ENCODE measurements at regions not wholly inside any gene's neighbourhood (a gene's known extent, or its start where the extent isn't known, plus 50 kb on each side); places are given as distances from the start of the nearest gene placed in this dataset.

GRCh38 chr16:26889740-26890139 lies 177.0 kb upstream of the C16orf82 start:
- DNase-seq (ENCODE audit: low spot score): no peak

DNA sequence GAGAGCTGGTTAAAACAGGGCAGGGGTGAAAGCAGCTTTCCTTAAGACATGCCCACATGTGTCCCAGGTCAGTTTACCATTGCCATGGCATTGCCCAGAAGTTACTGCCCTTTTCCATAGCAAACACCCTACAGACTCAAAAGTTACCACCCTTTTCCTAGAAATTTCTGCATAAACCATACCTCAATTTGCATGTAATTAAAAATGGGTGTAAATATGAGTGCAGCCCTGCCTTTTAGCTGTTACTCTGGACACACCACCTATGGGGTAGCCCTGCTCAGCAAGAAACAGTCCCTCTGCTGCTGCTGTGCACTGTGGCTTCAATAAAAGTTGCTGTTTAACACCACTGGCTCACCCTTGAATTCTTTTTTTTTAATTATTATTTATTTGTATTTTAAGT lies 168.5 kb upstream of the C16orf82 start:
- DNase-seq (ENCODE audit: low spot score): no peak

DNA sequence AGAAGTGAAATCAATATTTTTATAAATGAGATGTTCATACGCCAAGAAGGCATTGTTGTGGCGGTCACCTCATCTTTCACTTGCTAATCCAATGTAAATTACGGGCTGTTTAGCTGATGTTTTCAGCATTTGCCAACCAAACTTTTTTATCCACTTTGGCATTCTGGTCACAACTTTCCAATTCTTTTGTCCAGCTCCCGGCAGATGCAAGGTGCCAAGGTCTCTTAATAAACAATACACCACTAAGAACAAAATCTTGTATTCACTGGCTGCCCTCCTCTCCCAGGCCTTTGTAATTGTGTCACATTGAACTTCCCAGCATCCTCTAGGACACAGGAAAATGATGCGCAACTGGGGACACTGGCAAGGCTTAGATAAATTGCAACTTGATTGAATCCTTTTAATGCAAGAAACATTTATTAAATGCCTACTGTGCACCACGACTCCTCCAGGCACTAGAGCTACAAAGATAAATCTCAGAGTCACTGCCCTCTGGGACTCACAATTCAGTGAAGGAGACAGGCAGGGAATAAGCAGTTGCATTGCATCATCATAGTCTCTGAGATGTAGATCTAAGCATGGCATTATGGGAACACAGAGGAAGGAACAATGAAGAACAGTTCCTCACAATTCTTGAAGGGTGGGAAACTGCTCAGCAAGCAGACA lies 165.4 kb upstream of the C16orf82 start:
- DNase-seq (ENCODE audit: low spot score): no peak

GRCh38 chr16:26901983-26902382 lies 164.7 kb upstream of the C16orf82 start:
- DNase-seq (ENCODE audit: low spot score): no peak

DNA sequence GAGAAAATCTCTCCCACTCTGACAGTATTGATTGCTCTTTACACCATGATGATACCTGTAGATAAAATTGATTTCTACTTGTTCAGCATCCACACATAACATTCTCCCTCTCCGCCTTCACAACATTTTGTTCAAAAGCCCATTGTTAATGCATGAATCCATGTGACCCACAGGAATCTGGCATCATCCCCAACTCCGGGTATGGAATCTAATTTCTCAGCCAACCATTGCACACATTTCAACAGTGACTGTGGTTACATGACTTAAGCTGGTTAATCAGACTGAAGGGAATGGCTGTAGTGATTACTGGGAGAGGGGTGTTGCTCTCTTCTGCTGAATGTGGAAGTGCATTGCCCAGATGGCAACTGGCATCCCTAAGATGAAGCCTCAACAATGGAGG lies 161.4 kb upstream of the C16orf82 start:
- DNase-seq (ENCODE audit: low spot score): no peak

GRCh38 chr16:26909623-26910022 lies 157.1 kb upstream of the C16orf82 start:
- no peak for DNase-seq (ENCODE audit: low spot score)

GRCh38 chr16:26911436-26911835 lies 155.3 kb upstream of the C16orf82 start:
- DNase-seq (ENCODE audit: low spot score): no peak

DNA sequence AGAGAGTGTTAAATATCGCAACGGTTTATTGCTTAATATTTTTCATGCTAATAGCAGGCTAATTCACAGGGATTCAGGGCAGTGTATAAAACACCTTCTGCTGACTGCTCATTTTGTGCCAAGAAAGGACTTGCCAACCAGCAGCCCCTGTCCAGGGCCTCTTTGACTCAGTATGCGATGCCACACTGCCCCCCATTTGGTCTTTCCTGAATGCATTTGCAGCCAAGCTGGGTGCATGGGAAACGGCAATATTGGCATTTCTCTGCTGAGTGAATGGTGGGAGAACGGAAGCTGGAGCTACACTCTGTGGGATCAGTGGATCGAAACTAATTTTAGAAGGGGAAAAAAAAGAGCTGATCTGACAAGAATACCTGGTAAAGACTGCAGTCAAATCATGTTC lies 152.9 kb upstream of the C16orf82 start:
- DNase-seq (ENCODE audit: low spot score): no peak

- DNase-seq (ENCODE audit: low spot score): no peak
Measured at GRCh38 chr16:26930786-26931581, 135.7 kb upstream of the C16orf82 start.

DNA sequence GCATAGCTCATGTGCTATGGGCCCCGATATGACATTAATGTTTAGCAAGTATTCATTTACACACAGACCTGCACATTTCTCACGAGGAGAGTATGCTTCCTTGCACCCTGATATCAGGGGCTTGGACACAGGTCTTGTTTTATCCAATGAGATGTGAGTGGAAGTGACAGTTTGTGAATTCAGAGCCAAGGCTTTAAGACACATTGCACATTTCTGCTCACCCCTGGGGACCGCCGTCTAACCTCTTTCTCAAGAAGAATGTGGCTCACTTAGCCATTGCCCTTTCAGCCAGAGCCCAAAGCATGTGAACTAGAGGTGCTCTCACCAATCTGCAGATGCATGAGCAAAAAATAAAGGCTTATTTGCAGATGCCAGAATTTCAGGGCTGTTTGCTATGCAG lies 116.1 kb upstream of the C16orf82 start:
- DNase-seq (ENCODE audit: low spot score): no peak

DNA sequence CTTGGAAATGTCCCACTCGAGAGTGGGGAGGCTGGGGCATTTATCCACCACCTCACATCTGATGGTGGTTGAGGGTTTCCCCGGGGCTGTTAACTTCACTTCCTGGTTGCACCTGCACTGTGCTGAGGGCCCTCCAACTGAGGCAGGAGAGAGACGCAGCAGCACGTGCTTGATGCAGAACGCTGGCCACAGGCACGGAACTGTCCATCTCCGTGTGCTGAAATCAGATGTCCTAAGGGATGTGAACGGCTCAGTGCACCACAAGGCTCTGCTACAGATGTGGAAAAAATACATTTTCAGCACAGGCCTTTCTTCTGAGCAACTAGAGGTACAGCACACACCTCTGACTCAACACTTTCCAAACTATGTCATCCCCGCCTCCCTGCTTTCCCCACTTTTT lies 114.8 kb upstream of the C16orf82 start:
- DNase-seq (ENCODE audit: low spot score): no peak

DNA sequence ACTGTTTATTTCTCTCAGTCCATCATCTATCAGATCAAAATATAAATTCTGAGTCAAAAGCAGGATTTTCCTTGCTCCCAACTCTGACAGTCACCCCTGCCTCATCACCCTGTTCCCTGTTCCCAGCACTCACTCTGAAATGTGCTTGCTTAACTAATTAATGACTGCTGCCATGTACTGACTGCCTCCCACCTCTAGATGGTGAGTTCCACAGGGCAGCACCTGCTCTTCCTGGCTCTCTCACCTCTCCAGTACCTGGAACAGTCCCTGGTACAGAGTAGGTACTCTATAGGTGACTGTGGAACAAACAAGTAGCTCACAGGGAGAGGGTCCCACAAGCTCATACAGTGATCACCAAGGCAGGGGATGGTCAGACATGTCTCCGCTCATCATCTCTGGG lies 114.3 kb upstream of the C16orf82 start:
- no peak for DNase-seq (ENCODE audit: low spot score)

DNA sequence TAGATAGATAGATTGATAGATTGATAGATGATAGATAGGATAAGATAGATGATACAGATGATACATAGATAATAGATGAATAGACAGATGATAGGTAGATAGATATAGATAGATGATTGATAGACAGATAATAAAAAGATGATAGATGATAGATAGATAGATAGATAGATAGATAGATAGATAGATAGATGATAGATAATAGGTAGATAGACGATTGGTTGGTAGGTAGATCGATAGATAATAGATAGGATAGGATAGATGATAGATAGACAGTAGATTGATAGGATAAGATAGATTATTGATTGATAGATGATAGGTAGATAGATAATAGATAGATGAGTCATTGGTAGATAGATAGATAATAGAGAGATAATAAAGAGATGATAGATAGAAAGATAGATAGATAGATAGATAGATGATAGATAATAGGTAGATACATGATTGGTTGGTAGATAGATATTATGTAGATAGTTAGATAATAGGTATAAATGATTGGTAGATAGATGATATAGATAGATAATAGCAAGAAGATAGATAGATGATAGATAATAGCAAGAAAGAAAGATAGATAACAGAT lies 109.4 kb upstream of the C16orf82 start:
- no peak for DNase-seq (ENCODE audit: low spot score)

DNA sequence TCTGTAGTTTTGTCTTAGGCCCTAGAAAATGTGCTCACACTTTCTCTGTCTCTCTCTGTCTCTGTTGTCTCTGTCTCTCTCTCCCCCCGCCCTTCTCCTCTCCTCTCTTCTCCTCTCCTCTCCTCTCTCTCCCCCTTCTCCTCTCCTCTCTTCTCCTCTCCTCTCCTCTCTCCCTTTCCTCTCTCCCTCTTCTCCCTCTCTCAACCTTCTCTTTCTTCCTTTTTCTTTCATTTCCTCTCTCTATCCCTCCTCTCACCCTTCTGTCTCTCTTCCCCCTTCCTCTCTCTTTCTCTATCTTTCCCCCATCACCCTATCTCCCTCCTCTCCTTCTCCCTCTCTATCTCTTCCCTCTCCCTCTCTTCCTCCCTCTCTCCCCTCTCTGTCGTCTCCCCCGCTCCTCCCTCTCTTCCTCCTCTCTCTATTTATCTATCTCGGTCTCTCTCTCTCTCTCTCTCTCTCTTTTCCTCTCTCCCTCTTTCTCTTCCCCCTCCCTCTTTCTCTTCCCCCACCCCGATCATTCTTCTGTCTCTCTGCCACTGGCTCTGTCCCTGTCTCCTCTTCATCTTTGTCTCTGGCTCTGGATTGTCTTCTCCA lies 107.2 kb upstream of the C16orf82 start:
- no peak for DNase-seq (ENCODE audit: low spot score)

DNA sequence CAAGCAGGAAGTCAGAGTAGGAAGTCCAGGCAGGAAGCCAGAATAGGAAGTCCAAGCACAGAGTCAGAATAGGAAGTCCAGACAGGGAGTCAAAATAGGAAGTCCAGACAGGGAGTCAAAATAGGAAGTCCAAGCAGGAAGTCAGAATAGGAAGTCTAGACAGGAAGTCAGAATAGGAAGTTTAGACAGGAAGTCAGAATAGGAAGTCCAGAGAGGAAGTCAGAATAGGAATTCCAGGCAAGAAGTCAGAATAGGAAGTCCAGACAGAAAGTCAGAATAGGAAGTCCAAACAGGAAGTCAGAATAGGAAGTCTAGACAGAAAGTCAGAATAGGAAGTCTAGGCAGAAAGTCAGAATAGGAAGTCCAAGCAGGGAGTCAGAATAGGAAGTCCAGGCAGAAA lies 105.3 kb upstream of the C16orf82 start:
- DNase-seq (ENCODE audit: low spot score): no peak

DNA sequence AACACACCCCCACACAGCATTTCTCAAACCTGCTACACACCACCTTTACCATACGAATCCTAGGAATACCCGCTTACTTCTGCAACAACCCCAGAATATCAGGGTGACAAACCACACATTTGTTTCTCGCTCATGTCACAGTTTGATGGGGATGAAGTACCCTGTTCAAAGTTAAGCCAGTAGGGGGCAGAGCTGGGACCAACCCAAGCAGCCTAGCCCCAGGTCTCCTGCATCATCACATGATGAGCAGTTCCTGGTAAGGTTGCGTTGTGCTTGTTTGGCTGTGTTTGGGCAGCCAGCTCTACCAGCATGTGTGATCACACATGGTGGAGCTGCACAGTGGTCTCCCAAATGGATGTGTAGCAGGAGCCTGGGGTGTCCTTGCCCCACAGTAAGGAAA lies 103.6 kb upstream of the C16orf82 start:
- peak; percentile 20 for DNase-seq (ENCODE audit: low spot score)

GRCh38 chr16:26969589-26970231 lies 97.0 kb upstream of the C16orf82 start:
- DNase-seq (ENCODE audit: low spot score): no peak

DNA sequence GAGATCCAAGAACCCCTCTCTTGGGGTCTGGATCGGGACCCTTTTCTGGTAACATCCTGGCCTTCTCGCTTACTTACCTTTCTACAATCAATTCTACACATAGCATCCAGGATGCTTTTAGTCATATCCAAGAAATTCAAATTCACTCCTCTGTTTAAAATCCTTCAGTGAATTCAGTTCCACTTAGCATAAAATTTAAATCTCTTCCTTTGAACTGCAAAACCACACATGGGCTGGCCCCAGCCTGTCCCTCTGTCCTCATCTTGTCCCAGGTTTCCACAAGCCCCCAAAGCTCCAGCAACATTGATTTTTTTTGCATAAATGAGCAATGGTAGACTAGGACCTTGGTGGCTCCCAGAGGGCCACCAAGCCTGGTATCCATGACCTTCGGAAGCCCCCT lies 96.4 kb upstream of the C16orf82 start:
- no peak for DNase-seq (ENCODE audit: low spot score)

GRCh38 chr16:26976873-26977272 lies 89.9 kb upstream of the C16orf82 start:
- no peak for DNase-seq (ENCODE audit: low spot score)

DNA sequence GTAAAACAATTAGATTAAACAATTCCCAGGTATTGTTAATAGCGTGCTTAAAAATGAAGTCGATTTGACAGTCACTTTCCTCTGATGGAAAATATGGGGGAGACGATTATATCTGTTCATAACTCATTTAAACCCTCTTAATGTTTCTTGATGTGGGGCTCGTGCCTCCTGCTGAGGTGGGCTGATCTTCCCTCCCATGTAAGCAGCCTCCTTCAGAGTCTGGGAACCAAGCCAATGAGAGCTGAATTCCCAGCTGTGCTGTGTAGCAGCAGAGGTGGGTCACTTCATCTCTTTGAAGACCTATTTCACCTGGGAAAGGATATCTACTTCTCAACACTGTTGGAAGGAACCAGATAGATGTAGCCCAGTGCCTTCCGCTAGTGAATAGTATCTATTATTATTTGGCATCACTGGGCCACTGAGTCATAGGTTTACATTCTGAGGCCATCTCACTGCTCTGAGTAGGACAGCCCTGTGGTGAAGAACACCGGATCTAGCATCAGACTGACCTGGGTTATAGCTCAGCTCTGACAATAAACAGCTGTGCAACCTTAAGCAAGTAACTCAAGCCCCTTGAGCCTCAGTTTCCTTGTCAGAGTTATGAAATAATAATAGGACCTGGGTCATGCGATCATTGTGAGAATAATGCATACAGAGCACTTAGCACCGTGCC lies 85.3 kb upstream of the C16orf82 start:
- DNase-seq (ENCODE audit: low spot score): no peak

DNA sequence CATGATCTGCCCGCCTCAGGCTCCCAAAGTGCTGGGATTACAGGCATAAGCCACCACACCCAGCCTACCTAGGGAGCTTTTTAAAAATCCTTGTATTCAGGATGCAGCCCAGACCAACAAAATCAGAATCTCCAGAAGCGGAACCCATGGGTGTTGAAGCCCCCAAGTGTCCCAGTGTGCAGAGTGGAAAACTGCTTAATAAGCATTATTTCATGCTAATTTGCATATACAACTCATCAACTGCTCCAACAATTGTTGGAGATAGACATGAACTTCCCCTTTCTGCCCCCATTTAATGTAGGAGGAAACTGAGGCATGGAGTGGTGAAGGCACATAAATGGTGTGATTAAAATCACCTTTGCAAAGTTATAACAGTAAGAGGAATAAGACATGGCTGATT lies 84.3 kb upstream of the C16orf82 start:
- no peak for DNase-seq (ENCODE audit: low spot score)

GRCh38 chr16:26983426-26983825 lies 83.3 kb upstream of the C16orf82 start:
- no peak for DNase-seq (ENCODE audit: low spot score)
